ENCODE measurements at regions not wholly inside any gene's neighbourhood (a gene's known extent, or its start where the extent isn't known, plus 50 kb on each side); places are given as distances from the start of the nearest gene placed in this dataset.

DNA sequence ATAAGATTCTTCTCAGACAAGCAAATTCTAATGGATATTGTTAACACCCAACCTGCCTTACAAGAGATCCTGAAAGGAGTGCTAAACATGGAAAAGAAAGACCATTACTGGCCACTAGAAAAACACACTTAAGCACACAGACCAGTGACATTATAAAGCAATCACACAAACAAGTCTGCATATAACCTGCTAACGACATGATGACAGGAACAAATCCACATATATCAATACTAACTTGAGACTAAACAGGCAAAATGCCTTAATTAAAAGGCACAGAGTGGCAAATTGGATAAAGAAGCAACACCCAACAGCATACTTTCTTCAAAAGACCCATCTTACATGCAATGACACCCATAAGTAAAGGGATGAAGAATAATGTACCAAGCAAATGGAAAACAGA lies 100.5 kb upstream of the PCDH18 start:
- intact Hi-C loops (cut with micrococcal nuclease; ENCODE audit: unreplicated experiment): no loop called here
- POLR2A ChIA-PET: no interaction called here
- no TSS peak for BruUV-seq (replicated peaks)

GRCh38 chr4:137631605-137632004 lies 99.3 kb upstream of the PCDH18 start:
- ChIA-PET POLR2A (no interaction called here), CTCF (ENCODE audit: unreplicated experiment) (no interaction called here)
- Histone ChIP-seq H3K36me3 (ENCODE audit: insufficient read depth, low read length) (no peaks in the 10 kb centered on the region), H3K4me2 (ENCODE audit: low read length) (no peak overlapping the region), H3K27ac (ENCODE audit: low read depth, low read length, poor library complexity, severe bottlenecking) (no peak overlapping the region), H3K79me2 (ENCODE audit: insufficient read depth, low read depth, low read length) (no peaks in the 10 kb centered on the region), H3K9me3 (ENCODE audit: low read length) (no peaks in the 10 kb centered on the region), H3K4me1 (ENCODE audit: insufficient read depth, low read length, poor library complexity, severe bottlenecking) (no peaks in the 10 kb centered on the region), H4K20me1 (ENCODE audit: insufficient read depth, low read length) (no peaks in the 10 kb centered on the region), H3K4me3 (ENCODE audit: low read depth, low read length, poor library complexity, severe bottlenecking) (no peak overlapping the region), H3K9me2 (ENCODE audit: insufficient read depth, low read length) (no peaks in the 10 kb centered on the region), H2AFZ (ENCODE audit: low read length) (no peak overlapping the region)
- DNase-seq (ENCODE audit: low spot score): no peak
- intact Hi-C loops (cut with micrococcal nuclease; ENCODE audit: unreplicated experiment): no loop called here
- no peak for TF ChIP-seq EZH2phosphoT487 (IDR thresholded peaks at IDR 0.05; ENCODE audit: borderline replicate concordance, low read depth, low read length)
- TF ChIP-seq CTCF (conservative IDR thresholded peaks at IDR 0.05; ENCODE audit: low read length): no peak
- BruUV-seq (replicated peaks): no TSS peak

More for the DNA sequence above, 100.5 kb upstream of the PCDH18 start:
- no peak overlapping the region for H2AFZ ChIP-seq (ENCODE audit: low read length)
- H3K9me2 ChIP-seq (ENCODE audit: insufficient read depth, low read length): no peaks in the 10 kb centered on the region
- no peaks in the 10 kb centered on the region for H3K9me3 ChIP-seq (ENCODE audit: low read length)
- TF ChIP-seq CTCF (conservative IDR thresholded peaks at IDR 0.05; ENCODE audit: low read length): no peak
- no peak for TF ChIP-seq EZH2phosphoT487 (IDR thresholded peaks at IDR 0.05; ENCODE audit: borderline replicate concordance, low read depth, low read length)
- no peak for DNase-seq (ENCODE audit: low spot score)
- no peak overlapping the region for H3K27ac ChIP-seq (ENCODE audit: low read depth, low read length, poor library complexity, severe bottlenecking)
- CTCF ChIA-PET (ENCODE audit: unreplicated experiment): no interaction called here
- no peak overlapping the region for H3K4me3 ChIP-seq (ENCODE audit: low read depth, low read length, poor library complexity, severe bottlenecking)
- no peaks in the 10 kb centered on the region for H3K36me3 ChIP-seq (ENCODE audit: insufficient read depth, low read length)
- H4K20me1 ChIP-seq (ENCODE audit: insufficient read depth, low read length): no peaks in the 10 kb centered on the region
- no peaks in the 10 kb centered on the region for H3K4me1 ChIP-seq (ENCODE audit: insufficient read depth, low read length, poor library complexity, severe bottlenecking)
- H3K4me2 ChIP-seq (ENCODE audit: low read length): no peak overlapping the region
- no peaks in the 10 kb centered on the region for H3K79me2 ChIP-seq (ENCODE audit: insufficient read depth, low read depth, low read length)

DNA sequence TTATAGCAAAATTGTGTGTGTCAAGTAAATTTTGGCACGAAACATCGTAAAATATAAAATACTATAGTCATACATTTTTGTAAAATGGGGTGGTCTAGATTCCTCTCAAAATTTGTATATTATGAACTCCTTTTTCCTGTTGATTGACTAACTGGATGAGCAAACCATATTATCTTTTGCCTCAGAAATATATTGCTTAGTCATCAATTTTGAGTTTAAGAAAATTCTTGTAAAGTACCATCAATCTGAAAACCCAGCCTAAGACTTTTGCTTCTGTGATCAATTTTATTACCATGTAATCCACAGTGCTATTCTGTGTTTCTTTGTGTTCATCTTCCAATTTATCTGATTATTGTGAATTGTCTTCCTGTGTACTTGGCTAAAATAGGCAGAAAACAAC lies 98.0 kb upstream of the PCDH18 start:
- no peaks in the 10 kb centered on the region for H3K36me3 ChIP-seq (ENCODE audit: insufficient read depth, low read length)
- intact Hi-C loops (cut with micrococcal nuclease; ENCODE audit: unreplicated experiment): no loop called here
- ChIA-PET CTCF (ENCODE audit: unreplicated experiment) (no interaction called here), POLR2A (no interaction called here)
- H3K4me1 ChIP-seq (ENCODE audit: insufficient read depth, low read length, poor library complexity, severe bottlenecking): no peaks in the 10 kb centered on the region
- no peak overlapping the region for H2AFZ ChIP-seq (ENCODE audit: low read length)
- H3K27ac ChIP-seq (ENCODE audit: low read depth, low read length, poor library complexity, severe bottlenecking): no peak overlapping the region
- no TSS peak for BruUV-seq (replicated peaks)
- DNase-seq (ENCODE audit: low spot score): no peak
- no peak overlapping the region for H3K4me2 ChIP-seq (ENCODE audit: low read length)
- TF ChIP-seq EZH2phosphoT487 (IDR thresholded peaks at IDR 0.05; ENCODE audit: borderline replicate concordance, low read depth, low read length) (no peak), CTCF (conservative IDR thresholded peaks at IDR 0.05; ENCODE audit: low read length) (no peak)
- no peaks in the 10 kb centered on the region for H3K9me2 ChIP-seq (ENCODE audit: insufficient read depth, low read length)
- H4K20me1 ChIP-seq (ENCODE audit: insufficient read depth, low read length): no peaks in the 10 kb centered on the region
- H3K4me3 ChIP-seq (ENCODE audit: low read depth, low read length, poor library complexity, severe bottlenecking): no peak overlapping the region
- no peaks in the 10 kb centered on the region for H3K79me2 ChIP-seq (ENCODE audit: insufficient read depth, low read depth, low read length)
- H3K9me3 ChIP-seq (ENCODE audit: low read length): no peaks in the 10 kb centered on the region
